ENCODE measurements at regions not wholly inside any gene's neighbourhood (a gene's known extent, or its start where the extent isn't known, plus 50 kb on each side); places are given as distances from the start of the nearest gene placed in this dataset.
A peak's percentile ranks its signal among the peaks of the same experiment; 100 is the strongest.

- Histone ChIP-seq H3K36me3 (replicated peaks in 1 of 2) (no peaks in the 10 kb centered on the region), H3K27me3 (no peaks in the 10 kb centered on the region), H3K4me3 (no peak overlapping the region), H3K27ac (no peak overlapping the region), H3K9me3 (replicated peaks in 1 of 3) (no peaks in the 10 kb centered on the region), H3K4me1 (replicated peaks in 1 of 2) (no peaks in the 10 kb centered on the region)
- intact Hi-C loops (cut with DNase I), result no loop called here
- 58 to 88% (median 73%) methylated on average over 2 of the region's 2 CpGs for WGBS, 4 donors
- TF ChIP-seq, protein P1, sequence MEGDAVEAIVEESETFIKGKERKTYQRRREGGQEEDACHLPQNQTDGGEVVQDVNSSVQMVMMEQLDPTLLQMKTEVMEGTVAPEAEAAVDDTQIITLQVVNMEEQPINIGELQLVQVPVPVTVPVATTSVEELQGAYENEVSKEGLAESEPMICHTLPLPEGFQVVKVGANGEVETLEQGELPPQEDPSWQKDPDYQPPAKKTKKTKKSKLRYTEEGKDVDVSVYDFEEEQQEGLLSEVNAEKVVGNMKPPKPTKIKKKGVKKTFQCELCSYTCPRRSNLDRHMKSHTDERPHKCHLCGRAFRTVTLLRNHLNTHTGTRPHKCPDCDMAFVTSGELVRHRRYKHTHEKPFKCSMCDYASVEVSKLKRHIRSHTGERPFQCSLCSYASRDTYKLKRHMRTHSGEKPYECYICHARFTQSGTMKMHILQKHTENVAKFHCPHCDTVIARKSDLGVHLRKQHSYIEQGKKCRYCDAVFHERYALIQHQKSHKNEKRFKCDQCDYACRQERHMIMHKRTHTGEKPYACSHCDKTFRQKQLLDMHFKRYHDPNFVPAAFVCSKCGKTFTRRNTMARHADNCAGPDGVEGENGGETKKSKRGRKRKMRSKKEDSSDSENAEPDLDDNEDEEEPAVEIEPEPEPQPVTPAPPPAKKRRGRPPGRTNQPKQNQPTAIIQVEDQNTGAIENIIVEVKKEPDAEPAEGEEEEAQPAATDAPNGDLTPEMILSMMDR (IDR thresholded peaks at IDR 0.05), result no peak
- no peak for TF ChIP-seq POLR2A (IDR thresholded peaks at IDR 0.05)
- no peak for DNase-seq
These were observed 163.6 kb downstream of the LRRC70 start for GRCh38 chr5:62742207-62742606.

DNA sequence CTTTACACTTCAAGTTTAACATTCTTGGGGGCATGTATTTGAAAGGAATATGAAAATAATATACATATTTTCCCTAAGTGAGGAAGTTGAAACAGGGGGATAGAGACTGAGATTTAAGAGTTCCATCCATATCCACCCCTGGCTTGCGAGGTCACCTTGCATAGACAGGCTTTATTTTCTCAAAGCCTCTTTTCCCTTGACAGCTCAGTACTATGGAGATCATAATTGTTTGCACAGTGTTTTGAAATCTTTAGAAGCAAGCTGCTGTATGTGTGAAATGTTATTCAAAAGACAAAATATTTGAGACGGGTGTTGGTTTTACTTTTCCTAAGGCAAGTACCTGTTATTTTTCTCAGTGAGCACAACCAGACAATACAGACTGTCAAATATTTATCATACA lies 163.1 kb downstream of the LRRC70 start:
- intact Hi-C loops (cut with DNase I), result no loop called here
- no peaks in the 10 kb centered on the region for H3K9me3 ChIP-seq (replicated peaks in 1 of 3)
- H3K27me3 ChIP-seq, result no peaks in the 10 kb centered on the region
- no peaks in the 10 kb centered on the region for H3K36me3 ChIP-seq (replicated peaks in 1 of 2)
- TF ChIP-seq, protein P1 (IDR thresholded peaks at IDR 0.05), result no peak
- TF ChIP-seq POLR2A (IDR thresholded peaks at IDR 0.05), result no peak
- DNase-seq, result no peak
- H3K4me3 ChIP-seq, result no peak overlapping the region
- H3K27ac ChIP-seq, result no peak overlapping the region
- WGBS, 4 donors, result 87 to 95% (median 90%) methylated on average over 2 of the region's 2 CpGs
- H3K4me1 ChIP-seq (replicated peaks in 1 of 2), result no peaks in the 10 kb centered on the region

- intact Hi-C loops (cut with DNase I), result no loop called here
- Histone ChIP-seq H3K4me3 (no peak overlapping the region), H3K27ac (no peak overlapping the region), H3K36me3 (replicated peaks in 1 of 2) (no peaks in the 10 kb centered on the region), H3K27me3 (no peaks in the 10 kb centered on the region), H3K9me3 (replicated peaks in 1 of 3) (no peaks in the 10 kb centered on the region), H3K4me1 (replicated peaks in 1 of 2) (no peaks in the 10 kb centered on the region)
- TF ChIP-seq, protein P1 (IDR thresholded peaks at IDR 0.05), result no peak
- TF ChIP-seq POLR2A (IDR thresholded peaks at IDR 0.05), result no peak
- DNase-seq, result no peak
These were observed 159.1 kb downstream of the LRRC70 start for GRCh38 chr5:62737766-62738165.

- no peaks in the 10 kb centered on the region for H3K9me3 ChIP-seq (replicated peaks in 1 of 3)
- intact Hi-C loops (cut with DNase I), result no loop called here
- H3K27me3 ChIP-seq, result no peaks in the 10 kb centered on the region
- DNase-seq, result peak in 3 of 7 donors; percentile 7 to 22 (median 17)
- H3K27ac ChIP-seq, result peak overlapping the region in 1 of 5 donors; percentile 68
- 43 to 63% (median 53%) methylated on average over 1 of the region's 1 CpG for WGBS, 4 donors
- no peak overlapping the region for H3K4me3 ChIP-seq
- H3K36me3 ChIP-seq (replicated peaks in 1 of 2), result no peaks in the 10 kb centered on the region
- TF ChIP-seq, protein P1 (IDR thresholded peaks at IDR 0.05), result no peak
- no peak for TF ChIP-seq POLR2A (IDR thresholded peaks at IDR 0.05)
- H3K4me1 ChIP-seq (replicated peaks in 1 of 2), result no peaks in the 10 kb centered on the region
These were observed 154.1 kb downstream of the LRRC70 start for GRCh38 chr5:62732677-62733121.
